HG03457 (cell line): ENCODE measurements at regions not wholly inside any gene's neighbourhood (a gene's known extent, or its start where the extent isn't known, plus 50 kb on each side); places are given as distances from the start of the nearest gene placed in this dataset.
"Not testable (repeated sequence)": the region's sequence is repeated elsewhere in the genome, so short reads cannot be mapped to it uniquely, and the experiment has no call there.

Source experiments
- ATAC-seq: cut with Tn5 transposase; IDR thresholded peaks from one replicate; pipeline ENCODE4 v1.9.1; 2021; ENCODE audit warnings: moderate number of reproducible peaks; ENCODE audit not compliant: unreplicated experiment

DNA sequence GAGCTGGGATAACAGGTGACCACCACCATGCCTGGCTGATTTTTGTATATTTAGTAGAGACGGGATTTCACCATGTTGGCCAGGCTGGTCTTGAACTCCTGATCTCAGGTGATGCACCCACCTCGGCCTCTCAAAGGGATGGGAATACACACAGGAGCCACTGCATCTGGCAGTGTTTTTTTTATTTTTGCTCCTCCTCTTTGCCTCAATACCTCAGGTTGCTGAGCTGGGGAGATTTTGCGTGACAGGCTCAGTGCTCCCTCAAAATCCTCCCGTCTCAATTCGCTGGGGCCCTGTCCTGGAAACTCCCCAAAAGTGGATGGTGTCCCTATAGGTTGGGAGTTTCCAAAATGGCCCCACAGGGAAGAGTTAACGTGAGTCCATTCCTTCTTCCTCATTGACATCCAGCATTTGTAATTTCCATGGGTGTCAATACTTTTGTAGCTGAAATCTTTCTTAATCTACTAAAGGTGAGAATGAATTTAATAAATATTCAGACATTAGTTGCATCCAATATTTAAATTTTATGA lies 71.8 kb downstream of the GGTLC2 start:
- ATAC-seq = no peak

DNA sequence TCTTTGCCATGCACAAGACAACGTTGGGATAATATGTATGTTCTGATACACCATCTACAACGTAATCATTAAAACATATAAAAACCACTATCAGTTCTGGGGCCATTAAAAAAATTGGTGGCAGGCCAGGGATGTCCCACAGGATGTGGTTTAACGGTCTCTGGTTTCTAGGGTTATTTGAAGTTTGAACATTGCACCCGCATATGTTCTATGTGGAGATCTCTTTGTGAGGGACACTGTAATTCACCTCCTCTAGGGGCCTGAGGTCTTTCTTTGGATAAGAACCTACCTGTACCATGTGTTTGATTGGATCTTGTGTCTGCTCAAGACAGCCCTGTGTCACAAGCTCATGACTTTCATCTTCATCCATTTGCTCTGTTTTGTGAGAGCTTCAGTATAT lies 73.2 kb downstream of the GGTLC2 start:
- ATAC-seq = no peak

DNA sequence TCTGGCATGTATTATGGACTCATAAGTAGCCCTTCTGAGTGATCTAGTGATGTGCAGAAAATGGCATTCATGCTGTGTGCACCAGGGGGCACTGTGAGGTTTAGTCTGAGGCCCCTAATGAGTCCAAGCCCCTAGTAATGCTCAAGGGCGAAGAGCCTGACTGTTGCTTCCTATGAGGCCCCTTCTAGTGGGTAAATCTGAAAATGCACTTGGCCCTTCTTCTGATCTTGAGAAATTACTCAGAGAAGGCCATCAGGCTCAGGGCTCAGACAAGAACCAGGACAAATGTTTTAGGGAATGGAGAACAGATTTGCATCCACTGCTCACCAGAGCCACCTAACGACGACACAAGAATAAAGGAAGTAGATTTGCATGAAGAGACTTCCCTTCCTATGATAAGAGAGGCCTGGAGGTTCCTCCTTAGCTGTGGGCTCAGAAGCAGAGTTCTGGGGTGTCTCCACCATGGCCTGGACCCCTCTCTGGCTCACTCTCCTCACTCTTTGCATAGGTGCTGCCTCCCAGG lies 75.8 kb downstream of the GGTLC2 start:
- peak; percentile 35 for ATAC-seq

DNA sequence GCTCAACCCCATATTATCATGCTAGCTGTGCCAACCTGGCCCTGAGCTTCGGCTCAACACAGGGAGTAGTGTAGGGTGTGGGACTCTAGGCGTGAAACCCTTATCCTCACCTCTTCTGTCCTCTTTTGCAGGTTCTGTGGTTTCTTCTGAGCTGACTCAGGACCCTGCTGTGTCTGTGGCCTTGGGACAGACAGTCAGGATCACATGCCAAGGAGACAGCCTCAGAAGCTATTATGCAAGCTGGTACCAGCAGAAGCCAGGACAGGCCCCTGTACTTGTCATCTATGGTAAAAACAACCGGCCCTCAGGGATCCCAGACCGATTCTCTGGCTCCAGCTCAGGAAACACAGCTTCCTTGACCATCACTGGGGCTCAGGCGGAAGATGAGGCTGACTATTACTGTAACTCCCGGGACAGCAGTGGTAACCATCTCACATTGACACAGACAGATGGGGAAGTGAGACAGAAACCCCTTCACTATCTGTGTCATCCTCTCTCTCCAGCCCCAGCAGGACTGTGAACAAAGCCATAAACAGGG lies 76.4 kb downstream of the GGTLC2 start:
- peak; percentile 65 for ATAC-seq

DNA sequence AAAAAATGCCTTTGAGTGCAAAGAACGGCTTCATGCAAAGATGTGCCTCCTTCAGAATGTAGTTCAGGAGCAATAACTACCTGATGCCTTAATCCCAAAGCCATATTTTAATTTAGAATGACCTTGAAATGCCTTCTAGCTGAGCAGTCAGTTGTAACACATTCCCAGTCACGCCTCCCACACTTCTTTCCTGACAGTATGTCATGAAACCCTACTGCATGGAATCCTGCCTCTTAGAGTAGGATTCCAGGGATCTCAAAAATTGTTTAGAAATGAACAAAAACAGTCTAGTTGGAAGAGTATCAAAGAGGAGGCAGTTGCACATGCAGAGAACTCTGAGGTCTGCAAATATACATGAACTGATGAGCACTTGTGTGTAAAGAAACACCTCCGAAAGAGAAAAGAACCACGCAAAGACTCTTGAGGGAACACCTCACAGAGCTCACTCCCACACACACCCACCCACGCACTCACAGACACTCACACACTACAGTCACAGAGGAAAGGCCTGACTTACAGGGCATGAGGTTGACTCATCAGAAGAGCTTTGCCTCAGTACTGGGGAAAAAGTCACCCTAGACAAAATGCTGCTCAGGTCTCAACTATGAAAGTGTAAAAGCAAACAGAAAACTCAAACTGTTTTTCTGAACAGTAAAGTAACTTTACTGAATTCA lies 77.4 kb downstream of the GGTLC2 start:
- ATAC-seq = no peak

DNA sequence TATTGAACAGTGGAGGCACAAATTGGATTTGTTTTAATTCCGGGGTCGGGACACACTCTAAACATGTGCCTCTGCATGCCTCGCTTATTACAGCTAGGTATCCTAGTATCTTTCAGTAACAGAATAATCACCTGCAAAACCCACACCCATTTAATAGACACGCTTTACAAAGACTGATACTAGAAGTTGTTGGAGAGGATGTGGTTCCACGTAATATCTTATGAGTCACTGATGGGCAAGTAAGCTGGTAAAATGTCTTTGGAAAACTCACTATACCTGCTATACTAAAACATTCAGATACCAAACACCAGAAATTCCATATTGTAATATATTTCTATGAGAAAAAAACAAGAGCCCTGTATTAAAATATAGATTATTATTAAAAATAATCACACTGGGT lies 84.0 kb downstream of the GGTLC2 start:
- ATAC-seq = no peak

DNA sequence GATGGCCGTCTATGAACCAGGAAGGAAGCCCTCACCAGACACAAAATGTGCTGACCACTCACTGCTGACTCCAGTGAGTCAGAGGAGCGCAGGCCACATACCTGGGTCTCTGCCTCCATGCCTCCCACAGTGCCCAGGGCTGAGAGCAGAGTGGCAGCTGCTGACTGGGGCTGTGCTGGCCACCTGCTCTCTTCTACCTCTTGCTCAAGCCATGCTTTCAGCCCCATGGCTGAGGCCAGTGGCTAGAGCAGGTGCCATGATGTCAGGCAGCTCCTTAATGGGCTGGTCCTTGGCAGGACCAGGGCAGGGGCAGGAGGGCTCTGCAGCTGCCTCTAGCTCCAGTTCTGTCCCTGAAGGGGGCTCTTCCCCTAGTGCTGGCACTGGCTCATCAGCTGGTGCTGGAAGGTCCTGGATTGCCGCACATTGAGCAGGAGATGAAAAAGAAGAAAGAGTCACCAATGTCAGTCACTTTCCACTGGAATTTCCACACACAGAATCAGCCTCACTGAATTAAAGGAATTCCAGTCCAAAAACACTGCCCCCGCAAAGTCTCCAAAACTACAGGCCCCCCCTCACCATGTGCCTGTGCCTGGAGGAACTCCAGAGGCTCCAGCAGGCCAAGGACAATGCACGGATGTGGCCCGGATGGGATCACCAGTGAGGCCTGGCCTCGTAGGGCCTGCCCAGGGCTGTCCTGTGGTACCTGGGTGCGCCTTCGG lies 86.4 kb downstream of the GGTLC2 start:
- no peak for ATAC-seq

DNA sequence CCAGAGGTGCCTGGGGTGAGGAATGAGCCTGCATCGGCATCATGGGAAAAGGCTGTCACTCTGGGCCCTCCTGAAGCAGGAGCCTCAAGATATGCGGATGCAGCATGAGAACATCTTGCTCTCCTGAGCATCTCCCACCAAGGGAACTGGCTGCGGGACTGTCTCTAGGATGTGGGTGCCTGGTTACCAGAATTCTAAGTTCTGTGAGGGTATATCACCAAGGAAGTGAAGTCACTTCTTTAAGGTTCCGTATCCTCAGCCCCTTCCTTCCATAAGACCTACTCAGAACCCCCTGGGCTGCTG lies 86.9 kb downstream of the GGTLC2 start:
- no peak for ATAC-seq

DNA sequence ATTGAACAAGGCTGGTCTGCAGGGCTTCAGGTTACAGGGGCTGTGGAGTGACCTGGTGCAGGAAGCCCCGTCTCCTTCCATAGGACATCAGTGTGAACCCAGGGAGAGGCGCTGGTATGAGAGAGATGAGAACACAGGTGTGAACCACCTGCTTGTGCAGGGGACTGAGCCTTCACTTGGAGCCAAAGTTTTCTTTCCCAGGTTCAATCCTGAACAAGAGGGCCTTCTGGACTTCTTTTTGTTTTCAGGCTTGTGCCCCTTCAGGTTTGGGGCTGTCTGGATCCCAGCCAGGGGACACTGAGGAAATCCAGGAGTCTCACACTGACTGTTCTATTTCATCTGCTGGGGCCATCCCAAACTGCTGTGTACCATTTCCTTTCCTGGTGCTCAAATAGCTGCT lies 88.6 kb downstream of the GGTLC2 start:
- ATAC-seq = not testable (repeated sequence)

DNA sequence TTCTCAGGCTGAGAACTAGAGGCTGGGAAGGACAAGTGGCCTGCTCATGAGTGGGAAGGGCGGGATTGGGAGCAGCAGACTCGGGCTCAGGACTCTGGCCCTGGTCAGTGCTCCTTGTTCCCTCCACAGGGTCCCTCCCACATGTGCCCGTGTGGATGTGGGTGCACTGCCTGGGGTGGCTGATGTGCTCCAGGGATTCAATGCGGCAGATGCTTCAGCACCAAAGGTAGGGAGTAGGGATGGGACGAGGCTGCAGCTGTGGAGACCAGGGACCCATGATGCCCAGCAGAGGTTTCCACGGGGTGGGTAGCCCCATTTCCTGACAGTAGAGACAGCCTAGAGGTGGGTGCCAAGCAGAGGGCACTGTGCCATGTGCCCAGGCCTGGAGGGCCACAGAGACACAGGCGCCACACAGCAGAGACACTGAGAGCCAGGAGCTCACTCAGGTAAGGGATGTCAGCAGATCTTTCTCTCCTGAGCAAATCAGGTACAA lies 89.5 kb downstream of the GGTLC2 start:
- no peak for ATAC-seq

DNA sequence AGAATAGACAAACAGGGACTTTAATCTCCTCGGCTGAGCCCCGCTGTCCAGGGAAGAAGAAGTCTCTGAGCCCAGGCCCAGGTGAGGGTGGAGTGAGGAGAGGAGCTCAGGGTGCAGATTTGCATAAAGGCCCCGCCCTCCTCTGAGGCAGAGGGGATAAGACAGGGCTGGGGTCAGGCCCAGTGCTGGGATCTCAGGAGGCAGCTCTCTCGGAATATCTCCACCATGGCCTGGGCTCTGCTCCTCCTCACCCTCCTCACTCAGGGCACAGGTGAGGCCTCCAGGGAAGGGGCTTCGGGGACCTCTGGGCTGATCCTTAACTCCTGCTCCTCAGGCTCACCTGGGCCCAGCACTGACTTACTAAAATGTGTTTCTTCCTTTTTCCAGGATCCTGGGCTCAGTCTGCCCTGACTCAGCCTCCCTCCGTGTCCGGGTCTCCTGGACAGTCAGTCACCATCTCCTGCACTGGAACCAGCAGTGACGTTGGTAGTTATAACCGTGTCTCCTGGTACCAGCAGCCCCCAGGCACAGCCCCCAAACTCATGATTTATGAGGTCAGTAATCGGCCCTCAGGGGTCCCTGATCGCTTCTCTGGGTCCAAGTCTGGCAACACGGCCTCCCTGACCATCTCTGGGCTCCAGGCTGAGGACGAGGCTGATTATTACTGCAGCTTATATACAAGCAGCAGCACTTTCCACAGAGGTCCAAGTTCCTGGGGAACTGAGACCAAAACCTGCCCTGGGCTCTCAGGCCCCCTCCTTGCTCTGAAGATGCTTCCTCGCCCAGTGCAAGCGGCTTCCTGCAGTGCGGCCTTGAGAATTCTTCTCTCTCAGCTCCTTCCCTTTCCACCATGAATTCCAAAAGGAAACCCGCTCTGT lies 90.2 kb downstream of the GGTLC2 start:
- not testable (repeated sequence) for ATAC-seq

DNA sequence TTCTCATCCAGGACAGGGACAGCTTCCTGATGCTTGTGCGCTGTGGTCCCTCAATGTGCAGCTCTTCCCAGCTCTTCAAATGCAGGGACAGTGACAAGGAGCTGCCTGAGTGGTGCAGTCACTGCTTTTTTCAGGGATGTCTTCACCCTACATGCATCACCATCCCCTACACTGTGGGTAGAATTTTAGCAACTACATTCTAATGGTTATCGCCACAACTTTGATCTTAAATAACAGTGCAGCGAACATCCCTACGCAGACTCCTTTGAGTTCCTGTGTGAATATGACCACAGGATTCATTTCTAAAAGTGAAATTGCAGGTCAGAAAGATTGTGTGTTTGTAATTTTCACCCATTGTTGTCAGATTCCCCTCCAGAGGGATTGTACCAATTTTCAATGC lies 90.9 kb downstream of the GGTLC2 start:
- ATAC-seq = not testable (repeated sequence)

DNA sequence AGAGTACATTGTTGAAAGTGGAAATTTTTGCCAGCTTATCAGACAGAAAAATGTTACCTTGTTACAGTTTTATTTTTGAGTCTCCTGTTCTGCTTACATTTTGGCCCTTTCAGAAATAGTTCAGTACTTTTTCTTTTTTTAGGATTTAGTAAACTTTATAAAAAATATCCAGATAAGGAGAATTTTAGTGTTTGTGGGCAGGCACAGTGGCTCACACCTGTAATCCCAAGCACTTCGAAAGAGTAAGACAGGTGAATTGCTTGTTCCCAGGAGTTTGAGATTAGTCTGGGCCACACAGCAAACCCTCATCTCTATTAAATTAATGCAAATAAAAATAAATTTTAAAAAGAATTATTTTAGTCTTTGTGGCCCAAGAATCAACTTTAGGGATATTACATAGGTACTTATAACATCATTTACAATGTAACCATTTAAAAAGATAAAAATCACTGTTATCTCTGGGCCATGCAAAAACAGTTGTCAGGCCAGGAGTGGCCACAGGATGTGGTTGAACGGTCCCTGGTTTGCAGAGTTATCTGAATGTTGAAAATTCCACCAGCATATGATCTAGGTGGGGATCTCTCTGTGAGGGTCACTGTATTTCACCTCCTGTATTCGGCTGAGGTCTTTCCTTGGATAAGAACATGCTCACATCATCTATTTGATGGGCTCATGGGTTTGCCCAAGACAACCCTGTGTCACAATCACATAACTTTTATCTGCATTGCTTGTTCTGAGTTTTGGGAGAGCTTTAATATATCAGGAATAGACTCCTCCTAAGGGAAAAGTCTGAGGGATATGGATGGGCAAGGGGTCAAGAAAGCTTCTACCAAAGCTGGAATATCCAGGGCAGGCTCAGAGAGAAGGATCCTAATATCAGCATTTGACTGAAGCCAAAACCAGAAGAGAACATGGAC lies 91.5 kb downstream of the GGTLC2 start:
- ATAC-seq = no peak

DNA sequence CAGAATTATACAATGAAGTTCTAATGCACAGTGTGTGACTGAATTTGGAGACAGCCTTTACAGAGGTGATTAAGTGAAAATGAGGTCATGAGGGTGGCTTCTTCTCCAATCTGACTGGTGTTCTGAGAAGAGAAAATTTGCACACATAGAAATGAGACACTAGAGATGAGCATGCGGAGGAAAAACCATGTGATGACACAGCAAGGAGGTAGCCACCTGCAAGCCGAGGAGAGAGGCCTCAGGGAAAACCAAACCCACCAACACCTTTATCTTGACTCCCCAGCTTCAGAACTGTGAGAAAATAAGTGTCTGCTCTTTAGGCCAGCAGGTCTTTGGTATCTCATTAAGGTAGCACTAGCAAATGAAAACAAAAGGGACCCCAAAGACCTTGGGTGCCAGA lies 93.2 kb downstream of the GGTLC2 start:
- ATAC-seq = no peak

DNA sequence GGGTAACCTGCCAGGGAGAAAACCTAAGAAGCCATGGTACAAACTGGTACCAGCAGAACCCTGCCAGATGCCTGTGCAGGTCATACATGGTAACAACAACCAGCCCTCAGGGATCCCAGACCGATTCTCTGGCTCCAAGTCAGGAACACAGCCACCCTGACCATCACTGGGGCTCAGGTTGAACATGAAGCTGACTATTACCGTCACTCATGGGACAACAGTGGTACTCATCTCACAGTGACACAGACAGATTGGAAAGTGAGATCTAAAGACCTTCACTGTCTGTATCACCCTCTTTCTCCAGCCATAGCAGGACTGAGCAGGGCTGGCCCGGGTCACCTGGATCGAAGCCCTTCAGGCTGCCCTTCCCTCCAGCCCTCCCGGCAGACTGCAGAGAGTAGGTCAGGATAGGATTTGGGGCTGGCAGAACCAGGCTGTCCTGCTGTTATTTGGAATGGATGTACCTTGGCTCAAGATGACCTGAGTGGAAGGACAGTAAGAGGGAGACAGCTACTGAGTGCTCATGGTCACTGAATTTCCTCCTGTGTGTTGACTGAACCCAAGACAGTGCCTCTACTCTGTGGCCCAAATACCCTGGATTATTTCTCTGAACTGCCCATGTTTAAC lies 94.7 kb downstream of the GGTLC2 start:
- no peak for ATAC-seq

DNA sequence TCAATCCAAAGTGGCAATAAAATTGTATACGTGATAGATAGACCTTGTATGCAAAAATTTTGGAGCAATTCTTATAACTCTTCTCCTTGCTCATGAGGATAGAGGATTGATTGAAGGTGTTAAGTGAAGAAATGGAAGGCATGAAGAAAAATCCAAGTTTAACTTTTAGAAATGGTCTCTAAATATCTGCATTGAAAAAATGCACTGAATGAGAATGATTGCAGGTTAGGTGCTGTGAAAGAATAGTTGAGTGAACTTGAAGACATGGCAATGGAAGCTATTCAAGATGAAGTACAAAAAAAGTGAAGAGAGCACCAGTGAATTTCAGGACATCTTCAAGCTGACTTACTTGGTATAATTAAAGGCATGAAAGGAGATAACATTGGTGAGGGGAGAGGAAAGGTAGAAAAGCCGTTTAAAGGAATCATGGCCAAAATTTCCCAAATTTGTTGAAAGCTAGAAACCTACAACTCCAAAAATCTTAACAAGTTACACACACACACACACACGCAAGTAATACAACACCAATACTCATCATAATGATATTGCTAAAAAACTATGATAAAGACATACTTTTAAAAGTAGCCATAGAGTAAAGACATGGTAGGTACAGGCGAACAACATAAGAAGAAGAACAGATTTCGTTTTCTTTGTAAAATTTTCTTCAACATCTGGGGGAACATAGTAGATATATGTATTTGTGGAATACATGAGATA lies 96.3 kb downstream of the GGTLC2 start:
- no peak for ATAC-seq

DNA sequence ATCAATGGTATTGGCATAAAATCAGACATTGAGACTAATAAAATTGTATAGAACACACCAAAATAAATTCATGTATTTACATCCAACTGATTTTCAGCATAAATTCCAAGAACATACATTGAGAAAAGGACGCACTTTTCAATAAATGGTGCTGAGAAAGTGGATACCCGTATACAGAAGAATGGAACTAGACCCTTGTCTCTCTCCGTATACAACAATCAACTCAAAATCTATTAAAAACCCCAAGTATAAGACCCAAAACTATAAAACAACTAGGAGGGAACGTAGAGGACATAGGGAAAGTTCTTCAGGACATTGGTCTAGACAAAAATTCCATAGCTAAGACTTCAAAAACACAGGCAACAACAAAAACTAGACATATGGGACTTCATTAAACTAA lies 97.4 kb downstream of the GGTLC2 start:
- no peak for ATAC-seq

DNA sequence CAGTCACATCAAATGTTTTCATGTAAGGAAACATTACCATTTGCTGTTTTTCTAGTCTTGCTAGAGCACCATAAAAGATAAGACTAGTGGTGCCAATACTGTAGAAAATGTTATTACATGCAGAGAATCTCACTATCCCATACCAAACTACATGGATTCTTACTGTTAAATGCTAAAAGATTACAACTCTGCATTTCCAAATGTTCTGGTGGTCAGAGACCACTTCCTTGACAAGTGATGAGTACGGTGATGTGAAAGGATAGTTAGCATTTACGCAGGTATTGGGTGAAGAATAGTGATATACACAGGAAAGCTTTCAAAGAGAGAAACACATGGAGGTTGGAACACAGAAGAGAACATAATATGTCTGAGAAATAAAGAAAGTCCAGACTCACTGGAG lies 98.2 kb downstream of the GGTLC2 start:
- no peak for ATAC-seq
